Activated CD4-positive, alpha-beta T cell treated with anti-CD3 and anti-CD28 coated beads for 36 hours (primary cell): ENCODE measurements at regions not wholly inside any gene's neighbourhood (a gene's known extent, or its start where the extent isn't known, plus 50 kb on each side); places are given as distances from the start of the nearest gene placed in this dataset.
"Not testable (repeated sequence)": the region's sequence is repeated elsewhere in the genome, so short reads cannot be mapped to it uniquely, and the experiment has no call there.

Experiments
- ATAC-seq: fragments of 200-7000 bp; cut with Tn5 transposase; one replicate; pipeline ENCODE4 v1.10.0; 2021; ENCODE audit warnings: mild to moderate bottlenecking, moderate library complexity
- CTCF ChIA-PET: fragments of 350-600 bp; sonication (Branson Sonifier 250); formaldehyde crosslinking; loops from one replicate; lab custom pipeline; 2021; ENCODE audit warnings: antibody characterized with exemption; lab: Charles Lee
- POLR2A ChIA-PET: fragments of 350-600 bp; sonication (Branson Sonifier 250); formaldehyde crosslinking; loops from one replicate; lab custom pipeline; 2021; ENCODE audit warnings: antibody characterized with exemption, inconsistent platforms; lab: Charles Lee
- DNase-seq: peaks from one replicate; pipeline ENCODE4 v3.0.0-alpha.2; 2020
- H3K27ac Mint-ChIP-seq: one replicate; pipeline ENCODE4 v1.8.0; 2021; ENCODE audit warnings: mixed read lengths
- H3K27me3 Mint-ChIP-seq: one replicate; pipeline ENCODE4 v1.8.0; 2021; ENCODE audit warnings: mixed read lengths
- H3K36me3 Mint-ChIP-seq: one replicate; pipeline ENCODE4 v1.8.0; 2021; ENCODE audit warnings: low read depth, mixed read lengths
- H3K4me1 Mint-ChIP-seq: one replicate; pipeline ENCODE4 v1.8.0; 2021; ENCODE audit warnings: mixed read lengths
- H3K4me3 Mint-ChIP-seq: one replicate; pipeline ENCODE4 v1.8.0; 2021; ENCODE audit warnings: mild to moderate bottlenecking, moderate library complexity, mixed read lengths
- H3K9me3 Mint-ChIP-seq: one replicate; pipeline ENCODE4 v1.8.0; 2021; ENCODE audit warnings: low read depth, mixed read lengths
- intact Hi-C, 2 experiments: fragments of 100-400 bp; cut with DNase I in 1 of 2; cut with micrococcal nuclease in 1 of 2; formaldehyde crosslinking; loops; one replicate each; pipeline versions ENCODE4 v1.14.2 to v1.15.1; 2022 to 2024; cut with DNase I, micrococcal nuclease

DNA sequence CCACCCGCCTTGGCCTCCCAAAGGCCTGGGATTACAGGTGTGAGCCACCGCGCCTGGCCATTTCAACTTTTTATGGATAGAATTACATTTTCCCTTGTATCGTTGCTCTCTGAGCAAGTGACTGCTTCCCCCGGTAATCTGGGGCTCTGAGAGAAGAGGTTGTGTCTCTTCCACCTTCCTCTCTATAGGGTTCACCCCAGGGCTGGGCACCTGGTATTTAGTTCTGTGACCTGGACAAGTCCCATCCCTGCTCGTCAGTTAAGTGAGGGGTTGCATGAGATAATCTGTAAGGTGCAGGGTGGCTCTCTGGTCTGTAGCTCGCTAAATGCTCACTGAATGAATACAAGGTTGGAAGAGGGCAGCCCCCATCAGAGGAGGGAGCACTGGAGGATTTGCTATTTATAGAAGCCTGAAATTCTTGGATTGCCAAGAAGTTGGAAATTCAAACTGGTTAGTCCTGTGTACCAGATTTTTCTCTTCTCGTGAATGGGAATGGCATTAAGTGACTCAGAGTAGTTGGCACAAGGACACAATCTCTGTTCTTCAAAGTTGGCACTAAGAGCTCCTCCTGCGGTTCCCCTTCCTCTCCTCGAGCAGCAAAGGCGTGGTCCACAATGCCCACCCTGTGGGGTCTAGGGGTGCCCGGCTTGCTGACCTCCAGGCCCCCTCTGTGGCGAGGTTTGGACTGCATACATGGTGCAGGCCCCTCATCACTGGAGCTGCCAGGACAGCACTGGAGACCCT is 68.1 kb upstream of the DLG1 start:
- Mint-ChIP-seq H3K27me3 (peaks cover 9% of the 10 kb centered on the region), H3K27ac (no peak overlapping the region), H3K4me1 (no peaks in the 10 kb centered on the region), H3K4me3 (no peak overlapping the region), H3K36me3 (no peaks in the 10 kb centered on the region), H3K9me3 (no peaks in the 10 kb centered on the region)
- no peak for ATAC-seq
- DNase-seq = no peak
- intact Hi-C loops = no loop called here
- ChIA-PET CTCF (no interaction called here), POLR2A (no interaction called here)

DNA sequence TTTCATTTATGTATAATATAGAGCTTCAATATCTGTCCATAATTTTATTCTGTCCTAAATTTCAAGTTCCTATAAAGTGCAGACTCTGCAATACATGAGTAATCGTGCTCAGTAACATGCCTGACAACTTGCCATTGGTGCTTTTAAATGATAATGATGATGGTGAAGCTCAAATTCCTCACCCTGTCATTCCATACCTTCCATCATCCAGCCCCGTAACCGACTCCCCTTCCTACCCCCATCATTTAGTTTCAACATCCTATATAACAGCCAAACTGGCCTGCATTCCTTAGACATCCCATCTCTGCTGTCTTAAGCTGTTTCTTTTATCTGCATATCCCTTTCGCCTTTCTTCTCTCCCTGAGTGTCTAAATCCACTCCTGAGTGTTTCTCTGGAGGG is 67.2 kb upstream of the DLG1 start:
- no peaks in the 10 kb centered on the region for H3K36me3 Mint-ChIP-seq
- peaks cover 9% of the 10 kb centered on the region for H3K27me3 Mint-ChIP-seq
- DNase-seq = no peak
- no peaks in the 10 kb centered on the region for H3K4me1 Mint-ChIP-seq
- CTCF ChIA-PET = no interaction called here
- POLR2A ChIA-PET = no interaction called here
- intact Hi-C loops = no loop called here
- no peak overlapping the region for H3K27ac Mint-ChIP-seq
- ATAC-seq = no peak
- peaks cover 3% of the 10 kb centered on the region for H3K9me3 Mint-ChIP-seq
- no peak overlapping the region for H3K4me3 Mint-ChIP-seq

GRCh38 chr3:197364410-197365071 is 66.1 kb upstream of the DLG1 start:
- DNase-seq = no peak
- Mint-ChIP-seq H3K36me3 (peaks cover 3% of the 10 kb centered on the region), H3K4me1 (no peaks in the 10 kb centered on the region), H3K27ac (no peak overlapping the region), H3K4me3 (no peak overlapping the region), H3K9me3 (peaks cover 11% of the 10 kb centered on the region), H3K27me3 (peaks cover 9% of the 10 kb centered on the region)
- POLR2A ChIA-PET = no interaction called here
- ATAC-seq = no peak
- intact Hi-C loops = no loop called here
- CTCF ChIA-PET = interaction anchor here (0.6 to 1.1 kb wide), 3 partner anchors 107 to 339 kb away, joined by 3 to 4 read pairs (median 3); no protein-coding TSS in a partner anchor

GRCh38 chr3:197363553-197364409 is 65.4 kb upstream of the DLG1 start:
- ChIA-PET POLR2A (no interaction called here), CTCF (interaction anchor here (0.7 to 1.2 kb wide), 4 partner anchors 45 to 340 kb away, joined by 3 to 4 read pairs (median 3); no protein-coding TSS in a partner anchor)
- no peak for ATAC-seq
- Mint-ChIP-seq H3K36me3 (peaks cover 3% of the 10 kb centered on the region), H3K27ac (no peak overlapping the region), H3K4me1 (no peaks in the 10 kb centered on the region), H3K27me3 (peaks cover 9% of the 10 kb centered on the region), H3K4me3 (no peak overlapping the region), H3K9me3 (peaks cover 15% of the 10 kb centered on the region)
- intact Hi-C loops = no loop called here
- DNase-seq = no peak

DNA sequence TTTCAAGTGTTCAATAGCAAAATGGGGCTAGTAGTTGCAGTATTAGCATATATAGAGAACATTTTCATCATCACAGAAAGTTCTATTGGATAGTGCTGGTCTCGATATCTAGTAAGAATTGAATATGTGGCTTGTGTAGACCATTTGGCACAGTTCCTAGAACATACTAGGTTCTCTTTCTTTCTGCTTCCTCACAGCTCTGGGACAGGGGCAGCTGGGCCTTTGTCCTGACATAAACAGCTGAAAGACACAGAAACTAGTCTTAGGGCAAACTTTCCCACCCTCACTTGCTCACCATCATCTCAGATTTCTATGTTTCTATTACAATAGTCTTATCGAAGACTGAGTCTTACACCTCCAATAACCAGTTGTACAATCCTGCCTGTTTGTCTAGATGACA is 63.7 kb upstream of the DLG1 start:
- H3K9me3 Mint-ChIP-seq = peaks cover 15% of the 10 kb centered on the region
- ChIA-PET CTCF (interaction anchor here (1.2 kb wide), 1 partner anchor 61 kb away, joined by 3 read pairs; no protein-coding TSS in a partner anchor), POLR2A (no interaction called here)
- H3K36me3 Mint-ChIP-seq = peaks cover 3% of the 10 kb centered on the region
- intact Hi-C loops = no loop called here
- no peak overlapping the region for H3K4me3 Mint-ChIP-seq
- H3K27me3 Mint-ChIP-seq = peaks cover 9% of the 10 kb centered on the region
- H3K27ac Mint-ChIP-seq = no peak overlapping the region
- ATAC-seq = no peak
- H3K4me1 Mint-ChIP-seq = no peaks in the 10 kb centered on the region
- no peak for DNase-seq

GRCh38 chr3:197360095-197360494 is 61.7 kb upstream of the DLG1 start:
- intact Hi-C loops, ATAC-seq, CTCF ChIA-PET, POLR2A ChIA-PET, DNase-seq, H3K4me1 Mint-ChIP-seq, H3K27me3 Mint-ChIP-seq, H3K27ac Mint-ChIP-seq, H3K4me3 Mint-ChIP-seq, H3K36me3 Mint-ChIP-seq: not testable (repeated sequence)
- peaks cover 15% of the 10 kb centered on the region for H3K9me3 Mint-ChIP-seq

- intact Hi-C loops, H3K27ac Mint-ChIP-seq, POLR2A ChIA-PET, H3K4me3 Mint-ChIP-seq, H3K27me3 Mint-ChIP-seq, CTCF ChIA-PET, H3K4me1 Mint-ChIP-seq, DNase-seq, ATAC-seq, H3K36me3 Mint-ChIP-seq: not testable (repeated sequence)
- peaks cover 15% of the 10 kb centered on the region for H3K9me3 Mint-ChIP-seq
Measured at GRCh38 chr3:197359476-197359875, 61.1 kb upstream of the DLG1 start.

GRCh38 chr3:197356741-197357140 is 58.3 kb upstream of the DLG1 start:
- Mint-ChIP-seq H3K4me3 (no peak overlapping the region), H3K27ac (no peak overlapping the region), H3K4me1 (no peaks in the 10 kb centered on the region), H3K27me3 (peaks cover 5% of the 10 kb centered on the region), H3K9me3 (peaks cover 15% of the 10 kb centered on the region), H3K36me3 (peaks cover 3% of the 10 kb centered on the region)
- intact Hi-C loops = no loop called here
- ATAC-seq = no peak
- no peak for DNase-seq
- ChIA-PET POLR2A (no interaction called here), CTCF (no interaction called here)

DNA sequence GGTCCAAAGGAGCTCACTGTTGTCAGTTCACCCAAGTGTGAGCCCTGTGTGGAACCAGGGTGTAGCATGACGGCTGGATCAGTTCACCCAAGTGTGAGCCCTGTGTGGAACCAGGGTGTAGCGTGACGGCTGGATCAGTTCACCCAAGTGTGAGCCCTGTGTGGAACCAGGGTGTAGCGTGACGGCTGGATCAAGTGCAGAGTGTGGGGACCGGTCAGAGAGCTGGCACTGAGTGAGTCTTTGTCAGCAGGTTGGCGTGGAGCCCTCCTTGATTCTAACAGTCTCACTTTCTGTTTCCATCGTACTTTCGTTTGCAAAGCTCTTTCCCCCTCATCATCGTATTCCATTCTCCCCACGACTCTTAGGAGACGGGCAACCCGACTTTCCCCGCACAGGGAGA is 57.9 kb upstream of the DLG1 start:
- peaks cover 14% of the 10 kb centered on the region for H3K9me3 Mint-ChIP-seq

DNA sequence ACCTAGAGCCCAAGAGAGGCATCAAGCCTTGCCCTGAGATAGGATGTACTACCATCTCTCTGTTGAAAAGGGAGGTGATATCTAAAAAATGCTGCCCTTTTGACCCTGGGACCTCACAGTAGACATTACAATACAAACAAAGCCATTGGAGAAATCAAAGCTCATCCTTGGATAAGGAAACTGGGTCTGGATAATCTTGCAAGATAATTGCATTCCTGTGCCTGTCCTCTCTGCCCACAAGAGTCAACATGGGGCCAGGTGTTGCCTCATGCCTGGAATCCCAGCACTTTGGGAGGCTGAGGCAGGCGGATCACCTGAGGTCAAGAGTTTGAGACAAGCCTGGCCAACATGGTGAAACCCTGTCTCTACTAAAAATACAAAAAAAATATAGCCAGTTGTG is 57.3 kb upstream of the DLG1 start:
- Mint-ChIP-seq H3K36me3 (peaks cover 3% of the 10 kb centered on the region), H3K9me3 (peaks cover 12% of the 10 kb centered on the region), H3K4me1 (no peaks in the 10 kb centered on the region), H3K4me3 (no peak overlapping the region), H3K27ac (no peak overlapping the region), H3K27me3 (peaks cover 5% of the 10 kb centered on the region)
- ATAC-seq (no peak), DNase-seq (no peak)
- intact Hi-C loops = no loop called here
- POLR2A ChIA-PET = no interaction called here
- CTCF ChIA-PET = no interaction called here

More for the DNA sequence above, 57.9 kb upstream of the DLG1 start:
- CTCF ChIA-PET = no interaction called here
- Mint-ChIP-seq H3K36me3 (peaks cover 3% of the 10 kb centered on the region), H3K4me1 (no peaks in the 10 kb centered on the region), H3K27me3 (peaks cover 5% of the 10 kb centered on the region), H3K4me3 (no peak overlapping the region), H3K27ac (no peak overlapping the region)
- intact Hi-C loops = no loop called here
- ATAC-seq (no peak), DNase-seq (no peak)
- POLR2A ChIA-PET = no interaction called here

GRCh38 chr3:197354568-197355001 is 56.2 kb upstream of the DLG1 start:
- CTCF ChIA-PET = no interaction called here
- POLR2A ChIA-PET = no interaction called here
- H3K27me3 Mint-ChIP-seq = peaks cover 7% of the 10 kb centered on the region
- no peaks in the 10 kb centered on the region for H3K4me1 Mint-ChIP-seq
- H3K4me3 Mint-ChIP-seq = no peak overlapping the region
- H3K36me3 Mint-ChIP-seq = no peaks in the 10 kb centered on the region
- no peak overlapping the region for H3K27ac Mint-ChIP-seq
- DNase-seq (no peak), ATAC-seq (no peak)
- peaks cover 4% of the 10 kb centered on the region for H3K9me3 Mint-ChIP-seq
- intact Hi-C loops = no loop called here
